ENCODE measurements at regions not wholly inside any gene's neighbourhood (a gene's known extent, or its start where the extent isn't known, plus 50 kb on each side); places are given as distances from the start of the nearest gene placed in this dataset.

DNA sequence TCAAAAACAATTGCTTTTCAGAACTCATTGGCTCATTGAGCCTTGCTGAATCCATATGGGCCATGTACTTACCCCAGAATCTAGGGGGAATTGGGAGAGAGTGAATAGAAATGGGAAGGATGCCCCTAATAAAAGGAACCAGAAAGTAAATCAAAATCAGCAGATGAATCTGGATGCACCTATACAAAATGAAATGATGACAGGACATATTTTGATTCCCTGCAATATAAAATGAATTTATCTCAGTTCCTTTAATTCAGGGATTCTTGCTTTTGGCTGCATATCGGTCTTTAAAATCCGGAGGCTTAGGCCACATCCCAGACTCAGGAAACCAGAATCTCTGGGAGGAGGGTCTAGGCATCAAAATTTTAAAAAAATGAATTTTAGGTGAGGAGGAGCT, 107.7 kb upstream of the NEO1 start:
- no peaks in the 10 kb centered on the region for H3K36me3 ChIP-seq (ENCODE audit: insufficient read depth, low read length)
- H3K4me1 ChIP-seq (ENCODE audit: insufficient read depth, low read length), result no peaks in the 10 kb centered on the region
- no peak overlapping the region for H3K4me2 ChIP-seq (ENCODE audit: insufficient read depth, low read length)
- H3K9me3 ChIP-seq (ENCODE audit: low read depth, low read length), result no peaks in the 10 kb centered on the region
- no peak overlapping the region for H3K27ac ChIP-seq (ENCODE audit: low read depth, low read length)
- TF ChIP-seq, protein P1, sequence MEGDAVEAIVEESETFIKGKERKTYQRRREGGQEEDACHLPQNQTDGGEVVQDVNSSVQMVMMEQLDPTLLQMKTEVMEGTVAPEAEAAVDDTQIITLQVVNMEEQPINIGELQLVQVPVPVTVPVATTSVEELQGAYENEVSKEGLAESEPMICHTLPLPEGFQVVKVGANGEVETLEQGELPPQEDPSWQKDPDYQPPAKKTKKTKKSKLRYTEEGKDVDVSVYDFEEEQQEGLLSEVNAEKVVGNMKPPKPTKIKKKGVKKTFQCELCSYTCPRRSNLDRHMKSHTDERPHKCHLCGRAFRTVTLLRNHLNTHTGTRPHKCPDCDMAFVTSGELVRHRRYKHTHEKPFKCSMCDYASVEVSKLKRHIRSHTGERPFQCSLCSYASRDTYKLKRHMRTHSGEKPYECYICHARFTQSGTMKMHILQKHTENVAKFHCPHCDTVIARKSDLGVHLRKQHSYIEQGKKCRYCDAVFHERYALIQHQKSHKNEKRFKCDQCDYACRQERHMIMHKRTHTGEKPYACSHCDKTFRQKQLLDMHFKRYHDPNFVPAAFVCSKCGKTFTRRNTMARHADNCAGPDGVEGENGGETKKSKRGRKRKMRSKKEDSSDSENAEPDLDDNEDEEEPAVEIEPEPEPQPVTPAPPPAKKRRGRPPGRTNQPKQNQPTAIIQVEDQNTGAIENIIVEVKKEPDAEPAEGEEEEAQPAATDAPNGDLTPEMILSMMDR (IDR thresholded peaks at IDR 0.05; ENCODE audit: extremely low read depth, low read depth, low read length), result no peak
- H3K4me3 ChIP-seq (ENCODE audit: insufficient read depth, low read length), result no peak overlapping the region
- no peak overlapping the region for H2AFZ ChIP-seq (ENCODE audit: low read length)
- no peak for DNase-seq (ENCODE audit: insufficient read length, low spot score, missing footprints)
- no peaks in the 10 kb centered on the region for H3K27me3 ChIP-seq (ENCODE audit: insufficient read depth, low read length)
- no peaks in the 10 kb centered on the region for H3K79me2 ChIP-seq (ENCODE audit: insufficient read depth, low read length)
- no peaks in the 10 kb centered on the region for H4K20me1 ChIP-seq (ENCODE audit: insufficient read depth, low read length)

GRCh38 chr15:72940229-72940622, 112.0 kb upstream of the NEO1 start:
- Histone ChIP-seq H4K20me1 (ENCODE audit: insufficient read depth, low read length) (no peaks in the 10 kb centered on the region), H3K9me3 (ENCODE audit: low read depth, low read length) (no peaks in the 10 kb centered on the region), H3K4me3 (ENCODE audit: insufficient read depth, low read length) (no peak overlapping the region), H3K4me1 (ENCODE audit: insufficient read depth, low read length) (no peaks in the 10 kb centered on the region), H3K27ac (ENCODE audit: low read depth, low read length) (no peak overlapping the region), H3K36me3 (ENCODE audit: insufficient read depth, low read length) (no peaks in the 10 kb centered on the region), H3K27me3 (ENCODE audit: insufficient read depth, low read length) (no peaks in the 10 kb centered on the region), H3K4me2 (ENCODE audit: insufficient read depth, low read length) (no peak overlapping the region), H3K79me2 (ENCODE audit: insufficient read depth, low read length) (no peaks in the 10 kb centered on the region), H2AFZ (ENCODE audit: low read length) (no peak overlapping the region)
- TF ChIP-seq, protein P1 (IDR thresholded peaks at IDR 0.05; ENCODE audit: extremely low read depth, low read depth, low read length), result no peak
- DNase-seq (ENCODE audit: insufficient read length, low spot score, missing footprints), result no peak

DNA sequence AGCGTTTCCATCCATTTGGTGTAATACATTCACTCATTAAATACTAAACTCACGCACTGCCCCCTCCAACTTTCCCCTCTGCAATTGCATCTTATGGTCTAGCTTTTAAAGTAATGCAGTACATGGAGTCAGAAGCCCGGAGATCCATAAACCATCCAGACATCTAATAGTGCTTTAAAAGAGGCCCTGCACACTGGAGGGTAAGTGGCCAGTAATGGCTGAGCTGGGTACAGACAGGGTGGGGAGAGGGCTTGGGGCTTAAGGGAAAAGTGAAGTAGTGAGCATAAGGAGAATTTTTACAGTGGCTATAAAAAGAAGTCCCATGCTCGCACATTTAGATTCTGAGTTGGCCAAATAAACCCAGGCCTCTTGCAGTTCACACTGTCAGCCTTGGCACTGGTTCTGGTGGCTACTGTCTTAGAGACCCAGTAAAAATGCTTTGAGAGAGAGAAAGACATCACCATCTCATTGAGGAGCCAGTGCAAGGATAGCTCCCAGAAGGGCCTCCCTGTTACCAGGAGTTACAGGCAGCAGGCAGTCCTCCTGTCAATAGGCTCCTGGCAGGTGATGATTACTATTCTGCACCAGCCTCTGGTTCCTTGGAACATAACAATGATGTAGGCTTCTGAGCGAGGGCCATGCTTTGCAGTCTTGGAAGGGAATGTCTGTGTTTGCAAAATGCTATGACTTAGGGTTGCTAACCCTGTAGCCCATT, 112.6 kb upstream of the NEO1 start:
- H3K79me2 ChIP-seq (ENCODE audit: insufficient read depth, low read length), result no peaks in the 10 kb centered on the region
- no peaks in the 10 kb centered on the region for H3K4me1 ChIP-seq (ENCODE audit: insufficient read depth, low read length)
- no peaks in the 10 kb centered on the region for H3K27me3 ChIP-seq (ENCODE audit: insufficient read depth, low read length)
- no peak overlapping the region for H2AFZ ChIP-seq (ENCODE audit: low read length)
- H3K36me3 ChIP-seq (ENCODE audit: insufficient read depth, low read length), result no peaks in the 10 kb centered on the region
- no peak for DNase-seq (ENCODE audit: insufficient read length, low spot score, missing footprints)
- H4K20me1 ChIP-seq (ENCODE audit: insufficient read depth, low read length), result no peaks in the 10 kb centered on the region
- TF ChIP-seq, protein P1 (IDR thresholded peaks at IDR 0.05; ENCODE audit: extremely low read depth, low read depth, low read length), result no peak
- no peak overlapping the region for H3K4me2 ChIP-seq (ENCODE audit: insufficient read depth, low read length)
- no peak overlapping the region for H3K27ac ChIP-seq (ENCODE audit: low read depth, low read length)
- H3K9me3 ChIP-seq (ENCODE audit: low read depth, low read length), result no peaks in the 10 kb centered on the region
- no peak overlapping the region for H3K4me3 ChIP-seq (ENCODE audit: insufficient read depth, low read length)

DNA sequence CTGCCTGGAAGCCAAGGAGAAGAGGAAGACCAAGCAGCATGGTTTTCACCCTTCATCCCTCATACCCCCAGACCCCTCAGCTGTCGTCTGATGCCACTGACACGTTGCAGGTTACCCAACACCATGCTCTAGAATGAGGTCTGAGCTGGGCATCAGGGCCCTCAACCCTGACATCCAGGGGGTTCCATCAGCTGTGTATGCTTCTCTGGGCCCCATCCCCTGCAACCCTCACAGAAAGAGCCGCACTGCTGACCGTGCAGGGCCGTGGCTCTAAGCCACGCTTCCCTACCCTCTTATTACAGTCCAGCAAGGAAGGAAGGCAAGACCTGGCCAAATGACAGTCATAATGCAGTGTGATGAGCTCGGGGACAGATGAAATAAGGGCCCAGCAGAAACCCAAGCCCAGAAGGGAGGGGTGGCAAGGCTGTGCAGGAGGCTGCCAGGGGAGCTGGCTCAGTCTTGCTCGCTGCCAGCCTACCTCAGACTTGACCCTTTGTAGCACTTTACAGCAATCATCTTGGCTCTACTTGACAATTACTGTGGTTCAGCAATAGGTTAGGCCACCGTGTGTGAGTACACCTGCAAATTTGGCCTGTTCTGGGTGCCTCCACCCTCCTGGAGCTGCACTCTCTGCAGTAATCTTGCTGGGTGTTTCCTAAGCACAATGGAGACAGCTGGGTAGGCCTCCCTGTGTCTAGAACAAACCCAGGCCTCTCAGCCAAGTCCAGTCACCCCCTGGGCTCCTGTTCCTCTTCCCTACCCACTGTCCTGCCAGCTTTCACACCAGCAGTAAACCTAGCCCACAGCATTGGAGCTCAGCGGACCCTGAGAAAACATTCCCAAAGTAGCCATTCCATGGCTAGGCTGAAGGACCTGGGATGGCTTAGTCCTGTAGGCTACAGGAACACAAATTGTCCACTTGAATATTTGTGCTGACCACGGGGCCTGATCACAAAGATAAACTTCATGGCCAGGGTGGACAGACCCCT, 115.3 kb upstream of the NEO1 start:
- Histone ChIP-seq H3K27ac (ENCODE audit: low read depth, low read length) (no peak overlapping the region), H4K20me1 (ENCODE audit: insufficient read depth, low read length) (no peaks in the 10 kb centered on the region), H3K36me3 (ENCODE audit: insufficient read depth, low read length) (no peaks in the 10 kb centered on the region), H3K4me1 (ENCODE audit: insufficient read depth, low read length) (no peaks in the 10 kb centered on the region), H3K4me2 (ENCODE audit: insufficient read depth, low read length) (no peak overlapping the region), H2AFZ (ENCODE audit: low read length) (no peak overlapping the region), H3K79me2 (ENCODE audit: insufficient read depth, low read length) (no peaks in the 10 kb centered on the region), H3K4me3 (ENCODE audit: insufficient read depth, low read length) (no peak overlapping the region), H3K9me3 (ENCODE audit: low read depth, low read length) (no peaks in the 10 kb centered on the region), H3K27me3 (ENCODE audit: insufficient read depth, low read length) (no peaks in the 10 kb centered on the region)
- TF ChIP-seq, protein P1 (IDR thresholded peaks at IDR 0.05; ENCODE audit: extremely low read depth, low read depth, low read length), result no peak
- no peak for DNase-seq (ENCODE audit: insufficient read length, low spot score, missing footprints)
